G401 (cell line): ENCODE measurements at regions not wholly inside any gene's neighbourhood (a gene's known extent, or its start where the extent isn't known, plus 50 kb on each side); places are given as distances from the start of the nearest gene placed in this dataset.
"Not testable (repeated sequence)": the region's sequence is repeated elsewhere in the genome, so short reads cannot be mapped to it uniquely, and the experiment has no call there.

Experiments
- DNase-seq: peaks from one replicate; pipeline ENCODE4 v3.0.0-alpha.2; 2015; ENCODE audit warnings: low spot score
- in situ Hi-C: cut with HindIII; loops from 2 replicates; pipeline ENCODE4 v1.10.0; 2016; ENCODE audit warnings: low sequenced_read_pairs, mixed read lengths

DNA sequence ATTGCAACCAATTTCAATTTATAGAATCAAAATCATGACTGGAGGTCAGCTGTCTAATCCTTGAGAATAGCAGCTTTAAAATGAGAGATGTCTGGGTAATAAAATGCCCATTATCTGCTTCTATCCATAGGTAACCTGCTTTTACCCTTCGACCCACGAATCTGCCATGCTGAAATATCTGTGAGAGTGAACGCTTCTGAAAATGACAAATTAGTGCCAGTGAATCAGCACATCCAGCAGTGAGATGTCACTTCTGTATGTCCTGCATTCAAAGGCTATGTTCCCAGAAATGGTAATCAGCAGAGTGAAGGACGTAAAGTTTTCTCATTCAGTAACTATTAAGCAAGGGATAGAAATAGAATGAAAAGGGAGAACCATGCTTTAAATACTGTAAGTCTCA, 532.4 kb upstream of the ITGA1 start:
- in situ Hi-C loops = no loop called here
- no peak for DNase-seq

DNA sequence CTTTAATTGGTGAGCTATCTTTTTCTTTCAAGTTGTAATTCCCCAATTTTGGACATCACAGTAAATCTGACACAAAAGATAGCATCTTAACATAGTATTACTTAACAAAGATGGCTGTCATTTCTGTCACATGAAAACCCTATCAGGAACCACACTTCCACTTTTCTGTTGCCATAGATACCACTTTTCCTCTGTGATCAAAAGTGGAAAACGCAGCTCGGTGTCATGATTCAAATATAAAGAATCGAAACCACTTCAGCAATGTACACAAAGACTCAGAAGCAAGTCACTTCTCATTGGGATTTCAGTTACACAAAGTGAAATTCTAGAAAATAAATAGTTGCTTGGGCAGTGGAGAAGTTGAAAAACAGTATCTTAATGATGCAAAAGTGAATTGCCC, 524.9 kb upstream of the ITGA1 start:
- no peak for DNase-seq
- in situ Hi-C loops = no loop called here

DNA sequence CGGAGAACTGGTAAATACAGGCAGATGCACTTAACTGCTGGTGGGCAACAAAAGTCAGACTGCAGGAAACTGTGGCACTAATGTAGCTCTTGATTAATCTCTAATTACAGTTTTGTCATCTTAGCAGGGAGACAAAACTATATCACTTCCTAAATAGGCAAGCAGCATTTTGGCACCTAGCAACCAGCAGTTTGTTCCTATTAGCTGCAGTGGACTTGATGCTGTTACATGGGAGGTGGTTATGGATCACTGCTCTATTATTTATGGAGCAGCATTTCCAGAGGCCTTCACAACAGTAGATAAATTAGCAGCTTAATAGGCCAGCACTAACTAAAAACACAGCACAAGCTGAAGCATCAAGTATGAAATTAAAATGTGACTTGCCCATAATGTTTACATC, 518.3 kb upstream of the ITGA1 start:
- in situ Hi-C loops = no loop called here
- DNase-seq = no peak

DNA sequence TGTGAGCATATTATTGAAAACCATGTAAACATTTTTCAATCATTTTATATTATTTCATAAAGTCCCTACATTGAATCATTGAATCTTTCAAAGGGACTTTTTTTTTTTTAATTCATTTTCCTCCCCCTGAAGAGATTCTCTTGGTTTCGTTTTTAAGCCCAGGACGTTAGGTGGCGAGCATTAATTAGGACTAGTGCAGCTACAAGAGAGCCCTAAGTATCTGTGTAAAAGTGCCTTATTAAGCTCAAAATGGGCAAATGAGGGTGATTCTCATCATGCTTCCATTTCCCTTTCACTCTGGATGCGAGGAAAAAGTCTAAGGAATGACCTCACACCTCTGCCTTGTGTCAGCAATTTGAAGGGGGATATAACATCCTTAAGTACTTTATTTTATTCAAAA, 517.9 kb upstream of the ITGA1 start:
- no peak for DNase-seq
- in situ Hi-C loops = no loop called here

DNA sequence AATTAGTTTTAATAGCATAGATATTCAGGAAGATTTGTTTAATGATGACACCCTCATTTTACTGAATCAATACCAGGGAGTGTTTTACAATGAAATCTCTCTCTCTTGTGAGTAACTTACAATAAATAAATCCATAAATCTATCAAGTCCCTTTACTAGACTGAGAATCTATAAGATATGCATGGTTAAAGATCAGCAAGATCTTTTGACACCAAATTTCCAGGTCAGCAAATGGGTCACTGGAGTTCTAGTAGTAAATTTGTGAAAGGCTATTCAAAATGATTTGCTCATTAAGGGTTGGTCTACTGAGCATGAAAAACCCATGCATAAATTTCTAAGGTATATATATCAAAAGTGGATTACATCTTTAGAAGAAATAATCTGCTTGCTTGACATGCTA, 512.1 kb upstream of the ITGA1 start:
- DNase-seq = no peak

DNA sequence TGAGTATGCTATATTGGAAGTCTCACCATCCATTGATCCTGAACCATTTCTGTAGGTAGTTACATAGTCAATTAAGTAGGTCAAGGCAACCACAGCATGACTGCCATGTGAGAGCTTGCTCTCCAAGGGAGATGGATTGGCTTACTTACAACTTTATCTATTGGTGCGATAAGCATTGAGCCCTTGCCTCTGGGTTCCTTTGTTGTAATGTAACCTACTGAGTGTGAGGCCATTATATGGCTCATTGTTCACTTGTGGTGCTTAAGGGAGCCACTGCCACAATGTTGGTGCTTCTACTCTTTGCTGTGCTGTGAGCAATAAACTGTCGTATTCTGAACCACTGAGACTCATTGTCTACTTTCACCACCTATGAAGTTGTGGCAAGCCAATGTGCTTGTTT, 510.6 kb upstream of the ITGA1 start:
- in situ Hi-C loops = no loop called here

More for the DNA sequence above, 512.1 kb upstream of the ITGA1 start:
- in situ Hi-C loops = no loop called here

DNA sequence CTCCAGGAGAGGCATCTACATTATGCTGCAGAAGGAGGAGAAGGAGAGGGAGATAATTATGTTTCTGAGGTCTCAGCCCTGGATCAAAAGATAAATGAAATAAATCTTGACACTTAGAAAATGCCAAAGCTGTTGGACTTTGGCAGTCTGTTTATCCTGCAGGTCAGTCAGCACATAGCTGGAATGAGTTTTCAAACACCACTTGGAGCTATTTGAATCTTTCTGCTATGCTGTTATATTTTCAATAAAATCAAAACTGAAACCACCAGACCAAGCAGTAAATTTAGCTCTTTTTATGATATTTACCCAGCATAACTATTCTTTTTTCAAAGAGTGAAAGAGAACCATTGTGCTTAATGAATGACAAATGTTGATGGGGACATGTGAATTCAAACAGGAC, 505.1 kb upstream of the ITGA1 start:
- in situ Hi-C loops = no loop called here
- no peak for DNase-seq

More for the DNA sequence above, 510.6 kb upstream of the ITGA1 start:
- DNase-seq = no peak

DNA sequence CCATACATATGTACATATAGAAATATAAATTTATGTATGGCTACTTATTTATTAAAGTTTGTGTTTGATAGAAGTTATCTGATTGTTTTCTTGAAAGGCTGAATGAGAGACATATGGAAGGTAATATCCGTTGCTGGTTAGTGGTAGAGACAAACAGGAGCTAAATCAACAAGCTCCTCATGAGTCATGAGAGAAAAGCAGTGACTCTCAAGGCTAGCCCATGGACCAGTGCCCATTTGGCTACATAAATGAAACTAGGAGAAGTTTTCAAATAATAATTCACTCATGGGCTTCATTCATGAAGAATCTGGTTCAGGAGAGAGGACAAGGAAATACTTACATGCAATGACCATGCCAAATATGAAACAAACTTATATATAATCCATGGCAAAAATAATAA, 504.5 kb upstream of the ITGA1 start:
- in situ Hi-C loops = no loop called here
- DNase-seq = no peak

DNA sequence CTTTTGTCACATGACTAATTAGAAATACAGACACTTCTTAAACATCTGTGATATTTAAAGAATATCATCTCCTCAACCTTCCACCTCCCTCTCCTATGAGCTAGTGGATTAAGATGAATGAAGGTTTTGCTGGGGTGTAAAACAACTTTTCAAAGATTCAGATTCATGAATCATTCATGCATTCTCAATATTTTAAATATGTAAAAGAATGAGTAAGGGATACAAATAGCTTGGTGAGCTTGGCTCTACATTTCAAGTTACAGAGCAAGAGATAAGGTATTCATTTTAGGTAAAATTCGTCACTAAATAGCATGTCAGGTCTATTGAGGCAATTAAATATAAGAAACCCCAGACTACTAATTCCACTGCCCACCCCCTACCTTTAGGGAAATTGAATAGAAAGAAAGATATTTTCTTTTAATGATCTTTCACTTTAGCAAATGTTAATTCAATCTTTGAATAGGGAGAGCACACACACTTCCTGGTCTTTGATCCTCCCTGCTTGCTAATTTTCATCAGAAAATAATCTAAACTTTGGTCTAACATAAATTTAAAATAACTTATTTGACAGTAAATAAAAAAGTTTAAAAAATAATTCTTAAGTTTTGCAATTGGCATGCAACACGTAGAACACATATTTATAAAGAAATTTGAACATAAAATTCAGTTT, 486.9 kb upstream of the ITGA1 start:
- in situ Hi-C loops = no loop called here
- no peak for DNase-seq

DNA sequence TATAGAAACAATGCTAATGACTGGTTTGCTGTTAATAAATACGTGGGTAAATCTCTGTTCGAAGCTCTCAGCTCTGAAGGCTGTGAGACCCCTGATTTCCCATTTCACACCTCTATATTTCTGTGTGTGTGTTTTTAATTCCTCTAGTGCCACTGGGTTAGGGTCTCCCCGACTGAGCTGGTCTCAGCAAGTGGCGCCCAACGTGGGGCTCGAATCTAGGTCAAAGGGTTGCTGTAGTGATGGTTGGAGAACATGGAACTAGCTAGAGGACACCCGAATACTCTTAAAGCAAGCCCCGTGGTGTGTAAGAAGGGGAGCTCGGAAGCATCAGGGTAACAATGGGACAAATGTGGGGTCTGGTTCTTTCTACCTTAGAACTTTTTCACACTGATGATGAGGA, 482.9 kb upstream of the ITGA1 start:
- in situ Hi-C loops, DNase-seq: not testable (repeated sequence)

DNA sequence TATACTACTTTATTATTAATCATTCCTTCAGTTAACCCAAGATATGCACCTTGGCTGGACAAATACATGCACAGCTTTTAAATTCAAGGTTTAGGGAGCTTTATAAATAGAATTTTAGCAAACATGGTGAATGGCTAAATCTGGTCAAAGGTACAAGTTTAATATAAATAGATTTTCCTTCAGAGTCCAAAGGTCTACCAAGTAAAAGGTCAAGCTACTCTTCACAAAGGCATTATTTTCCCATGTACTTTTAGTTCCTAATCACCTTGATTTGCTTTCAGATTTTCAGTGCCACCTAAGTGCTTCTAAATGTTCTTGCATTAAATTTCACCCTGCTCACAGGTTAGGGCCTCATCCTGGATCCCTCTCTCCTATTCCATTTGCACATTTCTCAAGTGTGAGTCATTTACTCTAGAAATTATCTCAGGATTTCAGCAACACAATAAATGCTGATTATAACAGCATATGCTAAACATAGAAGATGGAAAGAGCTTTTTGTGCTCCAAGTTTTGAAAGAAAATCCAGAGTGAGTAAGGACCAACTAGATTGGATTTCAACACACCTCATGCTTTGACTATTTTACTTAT, 459.4 kb upstream of the ITGA1 start:
- in situ Hi-C loops = no loop called here
- DNase-seq = no peak

DNA sequence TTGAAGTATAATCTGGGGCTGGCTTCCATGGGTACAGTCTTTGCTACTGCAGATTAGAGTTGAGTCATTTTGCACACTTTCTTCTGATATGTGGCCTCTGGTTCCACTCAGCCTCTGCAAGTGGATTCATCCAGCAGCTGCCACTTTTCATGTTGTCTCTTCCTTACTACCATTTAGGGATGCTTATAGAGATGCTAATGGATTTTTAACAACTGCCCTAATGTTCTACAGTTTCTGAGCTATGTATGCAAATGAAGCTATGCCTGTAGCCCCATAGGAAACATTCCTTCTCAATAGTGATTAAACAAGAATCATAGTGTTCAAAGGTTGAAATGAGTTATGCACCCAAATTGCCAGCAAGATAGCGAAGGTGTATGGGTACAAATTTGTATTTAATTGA, 456.0 kb upstream of the ITGA1 start:
- DNase-seq = no peak
- in situ Hi-C loops = no loop called here

DNA sequence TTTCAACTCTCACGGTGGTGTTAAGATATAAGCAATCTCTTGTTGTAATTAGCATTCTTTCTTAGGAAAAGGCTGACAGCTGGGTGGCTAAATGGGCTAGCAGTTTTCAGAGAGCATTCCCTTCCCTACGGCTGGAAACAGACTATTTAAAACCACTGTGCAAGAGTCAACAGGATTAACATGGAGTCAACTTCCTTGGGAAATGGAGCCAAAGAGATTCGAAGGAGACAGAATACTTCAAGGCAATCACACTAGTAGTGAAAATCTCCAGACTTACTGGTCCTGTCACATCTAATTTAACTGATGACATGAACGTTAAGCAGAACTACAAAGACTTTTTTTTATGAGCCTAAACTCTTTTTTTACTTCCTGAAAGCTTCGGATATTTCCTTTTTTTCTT, 453.3 kb upstream of the ITGA1 start:
- DNase-seq = no peak
- in situ Hi-C loops = no loop called here

DNA sequence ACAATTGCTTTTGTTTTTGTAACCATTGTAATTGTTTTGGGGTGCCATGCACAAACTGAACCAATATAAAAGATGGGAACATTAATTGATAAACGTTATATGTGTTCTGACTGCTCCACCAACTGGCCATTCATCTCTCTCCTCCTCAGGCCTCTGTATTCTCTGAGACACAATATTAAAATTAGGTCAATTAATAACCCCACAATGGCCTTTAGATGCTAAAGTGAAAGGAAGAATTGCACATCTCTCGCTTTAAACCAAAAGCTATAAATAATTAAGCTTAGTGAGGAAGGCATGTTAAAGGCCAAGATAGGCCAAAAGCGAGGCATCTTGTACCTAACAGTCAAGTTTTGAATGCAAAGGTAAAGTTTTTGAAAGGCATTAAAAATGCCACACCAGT, 448.4 kb upstream of the ITGA1 start:
- in situ Hi-C loops = no loop called here

DNA sequence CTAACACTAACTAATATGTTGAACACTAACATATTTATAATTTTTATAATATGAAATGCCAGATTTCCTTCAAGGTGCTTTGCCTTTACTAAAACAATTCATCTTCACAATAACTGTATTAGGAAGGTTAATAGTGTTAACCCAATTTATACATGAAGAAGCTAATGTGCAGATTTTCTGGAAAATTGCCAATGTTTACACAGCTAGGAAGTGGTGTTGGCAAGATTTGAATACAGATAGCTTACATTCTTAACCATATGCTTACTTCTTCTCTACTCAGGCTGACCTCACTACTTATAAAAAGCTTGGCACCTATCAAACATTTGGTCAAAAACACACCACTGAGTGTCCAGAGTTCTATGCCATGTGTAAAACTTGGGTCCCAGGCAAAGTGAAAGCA, 445.4 kb upstream of the ITGA1 start:
- in situ Hi-C loops = no loop called here
- DNase-seq = no peak

More for the DNA sequence above, 448.4 kb upstream of the ITGA1 start:
- DNase-seq = no peak

DNA sequence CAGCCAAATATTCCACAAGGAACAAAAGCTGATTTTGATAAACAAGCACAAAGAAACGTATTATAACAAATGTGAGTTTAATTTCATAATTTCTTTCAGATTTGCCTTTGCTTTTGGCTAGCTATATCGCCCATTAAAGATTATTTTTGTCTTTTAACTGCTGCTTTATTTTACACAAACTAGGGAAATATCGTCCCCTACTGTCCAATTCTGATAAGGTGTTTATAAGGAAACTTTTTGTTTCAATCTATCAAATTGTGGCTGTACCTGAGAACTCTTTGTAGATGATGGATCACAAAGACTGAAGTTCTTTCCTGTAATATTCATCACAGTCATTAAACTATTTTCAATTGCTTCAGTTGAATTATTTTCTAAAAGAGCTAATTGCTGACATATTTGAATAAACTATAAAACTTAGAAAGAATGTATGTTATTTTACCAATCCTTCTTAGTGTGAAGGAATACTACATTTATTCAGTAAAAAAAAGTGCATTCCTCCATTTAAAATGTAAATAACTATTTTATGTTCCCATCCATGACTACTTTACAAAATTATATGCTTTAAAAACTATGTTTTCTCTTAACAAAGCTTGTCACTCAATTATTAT, 431.3 kb upstream of the ITGA1 start:
- in situ Hi-C loops = no loop called here
- DNase-seq = no peak

DNA sequence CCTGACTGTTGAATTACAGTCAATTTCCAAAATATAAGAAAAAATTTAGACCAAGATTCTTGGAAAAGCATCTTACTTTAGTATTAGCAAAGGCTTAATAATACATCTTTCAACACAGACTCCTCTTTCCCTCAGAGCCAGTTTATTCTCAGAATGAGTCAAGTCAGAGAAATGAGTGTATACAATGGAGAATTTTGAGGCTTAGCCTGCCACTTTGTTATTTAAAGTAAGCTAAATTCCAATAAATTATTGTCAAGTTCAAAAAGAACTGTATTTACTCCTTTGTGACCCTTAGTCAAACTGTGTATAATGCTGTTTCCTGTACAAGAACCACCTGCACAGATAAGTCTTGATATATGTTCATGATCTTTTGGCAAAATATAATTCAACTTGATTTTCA, 428.5 kb upstream of the ITGA1 start:
- no peak for DNase-seq
- in situ Hi-C loops = no loop called here

DNA sequence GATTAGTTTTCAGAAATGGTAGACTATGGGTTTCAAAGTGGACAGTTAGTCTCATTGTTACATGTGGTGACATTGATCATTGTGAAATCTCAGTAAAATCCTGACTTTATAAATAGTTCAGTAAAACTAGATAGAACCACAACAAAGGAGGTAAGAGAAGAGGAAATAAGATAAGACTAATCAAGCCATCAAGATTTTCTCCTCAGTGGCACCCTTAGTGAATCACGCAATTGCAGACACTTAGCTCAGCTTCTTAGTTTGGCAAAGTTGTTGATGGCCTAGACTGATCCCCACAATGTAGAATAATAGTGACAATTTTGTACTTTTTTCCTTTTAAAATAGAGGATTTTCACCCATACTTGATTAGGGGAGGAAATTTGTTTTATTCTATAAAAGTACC, 426.7 kb upstream of the ITGA1 start:
- in situ Hi-C loops = no loop called here
- DNase-seq = no peak

DNA sequence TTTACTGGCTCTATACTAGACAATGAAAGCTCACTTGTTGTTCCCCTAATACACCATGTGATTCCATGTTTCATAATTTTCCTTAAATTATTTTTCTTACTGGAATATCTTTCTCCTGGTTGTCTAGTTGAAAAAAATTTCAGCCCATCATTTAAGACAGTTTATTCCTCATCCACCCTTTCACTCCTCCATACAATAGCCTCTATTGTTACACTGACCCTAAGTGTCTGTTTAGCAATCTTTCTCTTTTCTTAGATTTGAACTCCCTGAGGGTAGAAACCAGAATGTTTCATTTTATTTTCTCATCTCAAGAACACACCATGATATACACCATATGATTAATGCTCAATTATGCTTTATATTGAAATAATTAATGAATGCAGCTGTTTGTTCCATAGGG, 413.4 kb upstream of the ITGA1 start:
- in situ Hi-C loops = no loop called here
- no peak for DNase-seq

DNA sequence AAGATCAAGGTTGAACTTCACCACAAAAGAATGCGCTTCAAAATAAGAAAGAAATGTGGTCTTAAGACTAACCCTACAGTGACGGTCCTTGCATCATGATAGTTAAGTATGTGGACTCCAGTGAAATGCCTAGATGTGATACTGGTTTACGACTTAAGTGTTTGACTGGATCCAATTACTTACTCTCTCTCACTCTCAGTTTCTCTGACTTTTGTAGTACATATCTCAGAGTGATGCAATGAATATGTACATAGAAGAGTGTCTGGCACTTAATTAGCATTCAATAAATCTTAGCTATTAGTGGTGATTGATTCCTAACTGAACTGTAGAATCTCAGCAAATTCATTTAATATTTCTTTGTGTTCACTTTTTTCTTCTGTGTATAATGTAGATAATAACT, 411.7 kb upstream of the ITGA1 start:
- in situ Hi-C loops = no loop called here
- no peak for DNase-seq

DNA sequence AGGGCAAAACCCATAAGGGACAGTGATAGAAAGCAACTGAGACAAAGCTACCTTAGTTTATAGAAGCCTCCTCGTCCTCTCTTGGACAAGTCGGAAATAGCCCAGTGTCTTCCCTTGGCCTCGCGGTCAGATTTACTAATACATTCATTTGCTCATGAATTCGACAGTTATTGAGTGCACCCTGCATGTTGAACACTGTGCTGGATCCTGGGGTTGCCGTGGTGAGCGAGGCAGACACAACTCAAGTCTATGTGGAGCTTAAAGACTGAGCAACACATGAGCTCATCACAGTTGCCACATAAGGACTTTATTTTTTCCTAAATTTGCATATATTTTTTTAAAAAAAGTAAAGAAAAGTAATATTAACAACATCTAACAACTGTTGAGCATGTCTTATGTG, 411.1 kb upstream of the ITGA1 start:
- DNase-seq = no peak
- in situ Hi-C loops = no loop called here
